HEK293 (cell line): ENCODE measurements at regions not wholly inside any gene's neighbourhood (a gene's known extent, or its start where the extent isn't known, plus 50 kb on each side); places are given as distances from the start of the nearest gene placed in this dataset.

Experiments used
- CTCF ChIA-PET: fragments of 350-600 bp; formaldehyde crosslinking; extraction: SDS; loops from one replicate; lab custom pipeline; 2021; ENCODE audit warnings: antibody characterized with exemption; lab: Yijun Ruan, JAX
- POLR2A ChIA-PET: fragments of 300-600 bp; formaldehyde crosslinking; extraction: SDS; loops from one replicate; lab custom pipeline; 2020; ENCODE audit warnings: antibody characterized with exemption, inconsistent platforms; lab: Yijun Ruan, JAX
- H3K27ac ChIP-seq: fragments of 200-500 bp; sonication (Bioruptor generic); 2 replicates; pipeline ENCODE4 v1.5.1; 2014; ENCODE audit warnings: low read depth, low read length, control low read depth, inconsistent platforms; ENCODE audit errors: extremely low read depth
- H3K36me3 ChIP-seq, 2 experiments: fragments of 200-500 bp in 1 of 2; sonication (Bioruptor generic) in 1 of 2; 1 replicate in 1 of 2; 2 replicates in 1 of 2; pipeline ENCODE4 v1.5.1; 2014 to 2017; ENCODE audit warnings: inconsistent platforms in 2 of 2, low read length in 2 of 2; ENCODE audit not compliant: control insufficient read depth in 2 of 2, insufficient read depth in 1 of 2
- H3K4me1 ChIP-seq: fragments of 200-500 bp; sonication (Bioruptor generic); 2 replicates; pipeline ENCODE4 v1.5.1; 2014; ENCODE audit warnings: mild to moderate bottlenecking, low read length, inconsistent platforms; ENCODE audit not compliant: control insufficient read depth, insufficient read depth
- H3K4me3 ChIP-seq: 2 replicates; pipeline ENCODE4 v1.5.1; 2011; ENCODE audit warnings: low read depth, mild to moderate bottlenecking, control low read depth, low read length, moderate library complexity
- H3K9me3 ChIP-seq: fragments of 200-500 bp; sonication (Bioruptor generic); 2 replicates; pipeline ENCODE4 v1.5.1; 2014; ENCODE audit warnings: low read depth, low read length, inconsistent platforms; ENCODE audit not compliant: control insufficient read depth, insufficient read depth
- GLIS2 ChIP-seq: fragments of 450-650 bp; formaldehyde crosslinking; IDR thresholded peaks from 2 replicates; pipeline ENCODE4 v1.5.1; 2016; ENCODE audit warnings: missing biosample characterization, missing genetic modification characterization
- HIC1 ChIP-seq: fragments of 450-650 bp; formaldehyde crosslinking; IDR thresholded peaks from 2 replicates; pipeline ENCODE4 v1.5.1; 2016; ENCODE audit warnings: missing biosample characterization, missing genetic modification characterization
- KLF17 ChIP-seq: fragments of 450-650 bp; formaldehyde crosslinking; IDR thresholded peaks from 2 replicates; pipeline ENCODE4 v1.5.1; 2016; ENCODE audit warnings: missing biosample characterization, missing genetic modification characterization
- KLF7 ChIP-seq: fragments of 450-650 bp; formaldehyde crosslinking; IDR thresholded peaks from 2 replicates; pipeline ENCODE4 v1.5.1; 2016; ENCODE audit warnings: missing biosample characterization, missing genetic modification characterization, borderline replicate concordance
- MEIS1 ChIP-seq: sonication (generic); formaldehyde crosslinking; IDR thresholded peaks from 2 replicates; pipeline ENCODE4 v1.8.1; 2022; ENCODE audit warnings: missing genetic modification reagents, mild to moderate bottlenecking, borderline replicate concordance
- MYNN ChIP-seq: fragments of 450-650 bp; formaldehyde crosslinking; IDR thresholded peaks from 2 replicates; pipeline ENCODE4 v1.5.1; 2016; ENCODE audit warnings: missing biosample characterization, missing genetic modification characterization, borderline replicate concordance
- PATZ1 ChIP-seq: fragments of 450-650 bp; formaldehyde crosslinking; IDR thresholded peaks from 2 replicates; pipeline ENCODE4 v1.5.1; 2016; ENCODE audit warnings: missing biosample characterization, missing genetic modification characterization
- ZNF10 ChIP-seq: fragments of 450-650 bp; formaldehyde crosslinking; IDR thresholded peaks from 2 replicates; pipeline ENCODE4 v1.5.1; 2017; ENCODE audit warnings: missing biosample characterization, missing genetic modification characterization
- ZNF146 ChIP-seq: fragments of 450-650 bp; formaldehyde crosslinking; IDR thresholded peaks from 2 replicates; pipeline ENCODE4 v1.5.1; 2016; ENCODE audit warnings: missing biosample characterization, missing genetic modification characterization
- ZNF155 ChIP-seq: fragments of 450-650 bp; formaldehyde crosslinking; IDR thresholded peaks from 2 replicates; pipeline ENCODE4 v1.5.1; 2016; ENCODE audit warnings: missing biosample characterization, missing genetic modification characterization
- ZNF202 ChIP-seq: fragments of 450-650 bp; formaldehyde crosslinking; IDR thresholded peaks from 2 replicates; pipeline ENCODE4 v1.5.1; 2016; ENCODE audit warnings: missing biosample characterization, missing genetic modification characterization, borderline replicate concordance
- ZNF248 ChIP-seq: fragments of 450-650 bp; formaldehyde crosslinking; IDR thresholded peaks from 2 replicates; pipeline ENCODE4 v1.5.1; 2017; ENCODE audit warnings: missing biosample characterization, missing genetic modification characterization
- ZNF311 ChIP-seq: fragments of 450-650 bp; formaldehyde crosslinking; IDR thresholded peaks from 2 replicates; pipeline ENCODE4 v1.5.1; 2017; ENCODE audit warnings: missing biosample characterization, missing genetic modification characterization, borderline replicate concordance
- ZNF398 ChIP-seq: fragments of 450-650 bp; formaldehyde crosslinking; IDR thresholded peaks from 2 replicates; pipeline ENCODE4 v1.5.1; 2017; ENCODE audit warnings: missing biosample characterization, missing genetic modification characterization
- ZNF423 ChIP-seq: fragments of 450-650 bp; formaldehyde crosslinking; IDR thresholded peaks from 2 replicates; pipeline ENCODE4 v1.5.1; 2016; ENCODE audit warnings: missing biosample characterization, missing genetic modification characterization
- ZNF426 ChIP-seq: fragments of 450-650 bp; formaldehyde crosslinking; IDR thresholded peaks from 2 replicates; pipeline ENCODE4 v1.5.1; 2017; ENCODE audit warnings: missing biosample characterization, missing genetic modification characterization, mild to moderate bottlenecking, inconsistent platforms, moderate library complexity
- ZNF530 ChIP-seq: fragments of 450-650 bp; formaldehyde crosslinking; IDR thresholded peaks from 2 replicates; pipeline ENCODE4 v1.5.1; 2016; ENCODE audit warnings: low read depth, missing biosample characterization, missing genetic modification characterization
- ZNF544 ChIP-seq: fragments of 450-650 bp; formaldehyde crosslinking; IDR thresholded peaks from 2 replicates; pipeline ENCODE4 v1.5.0; 2017; ENCODE audit warnings: missing biosample characterization, missing genetic modification characterization
- ZNF548 ChIP-seq: fragments of 450-650 bp; formaldehyde crosslinking; IDR thresholded peaks from 2 replicates; pipeline ENCODE4 v1.5.1; 2016; ENCODE audit warnings: missing biosample characterization, missing genetic modification characterization
- ZNF596 ChIP-seq: fragments of 450-650 bp; IDR thresholded peaks from 2 replicates; pipeline ENCODE4 v1.5.0; 2018; ENCODE audit warnings: missing biosample characterization, mild to moderate bottlenecking, missing genetic modification characterization, moderate library complexity
- ZNF610 ChIP-seq: fragments of 450-650 bp; formaldehyde crosslinking; IDR thresholded peaks from 2 replicates; pipeline ENCODE4 v1.5.1; 2016; ENCODE audit warnings: missing biosample characterization, missing genetic modification characterization, borderline replicate concordance
- ZNF629 ChIP-seq: fragments of 450-650 bp; formaldehyde crosslinking; IDR thresholded peaks from 2 replicates; pipeline ENCODE4 v1.5.1; 2017; ENCODE audit warnings: missing biosample characterization, missing genetic modification characterization
- ZNF701 ChIP-seq: fragments of 450-650 bp; formaldehyde crosslinking; IDR thresholded peaks from 2 replicates; pipeline ENCODE4 v1.5.1; 2016; ENCODE audit warnings: missing biosample characterization, missing genetic modification characterization
- ZNF747 ChIP-seq: fragments of 450-650 bp; formaldehyde crosslinking; IDR thresholded peaks from 2 replicates; pipeline ENCODE4 v1.5.1; 2016; ENCODE audit warnings: missing biosample characterization, missing genetic modification characterization
- ZSCAN18 ChIP-seq: fragments of 450-650 bp; formaldehyde crosslinking; IDR thresholded peaks from 2 replicates; pipeline ENCODE4 v1.5.1; 2016; ENCODE audit warnings: missing biosample characterization, missing genetic modification characterization

GRCh38 chr2:126059379-126059778 is 596.6 kb upstream of the GYPC start:
- ChIA-PET CTCF (no interaction called here), POLR2A (no interaction called here)
- no peaks in the 10 kb centered on the region for H3K36me3 ChIP-seq
- no peaks in the 10 kb centered on the region for H3K4me1 ChIP-seq
- no peak overlapping the region for H3K27ac ChIP-seq
- H3K4me3 ChIP-seq = no peak overlapping the region
- H3K9me3 ChIP-seq = no peaks in the 10 kb centered on the region
- TF ChIP-seq ZNF155 (no peak), ZNF10 (tag by site-specific recombination) (no peak), ZNF610 (no peak), ZNF146 (no peak), PATZ1 (tag by site-specific recombination) (no peak), KLF7 (tag by site-specific recombination) (no peak)

- no peak overlapping the region for H3K27ac ChIP-seq
- H3K36me3 ChIP-seq = no peaks in the 10 kb centered on the region
- H3K4me1 ChIP-seq = no peaks in the 10 kb centered on the region
- CTCF ChIA-PET = no interaction called here
- POLR2A ChIA-PET = no interaction called here
- no peak overlapping the region for H3K4me3 ChIP-seq
- TF ChIP-seq ZNF202 (tag by site-specific recombination) (no peak), MYNN (no peak), ZNF548 (tag by site-specific recombination) (no peak), ZNF530 (no peak), ZNF146 (no peak), ZNF423 (no peak), ZNF248 (tag by site-specific recombination) (no peak), ZNF629 (no peak), GLIS2 (tag by site-specific recombination) (no peak), ZNF426 (tag by site-specific recombination) (no peak), ZNF311 (no peak), ZNF701 (tag by site-specific recombination) (no peak), ZNF398 (tag by site-specific recombination) (no peak), MEIS1 (no peak), ZNF596 (tag by site-specific recombination) (no peak), KLF17 (no peak), ZNF544 (tag by site-specific recombination) (no peak), ZNF747 (tag by site-specific recombination) (no peak), ZSCAN18 (tag by site-specific recombination) (no peak), HIC1 (tag by site-specific recombination) (no peak)
- no peaks in the 10 kb centered on the region for H3K9me3 ChIP-seq
Observed at GRCh38 chr2:126085011-126085795, 570.8 kb upstream of the GYPC start.
